GM06990 (cell line): ENCODE measurements at regions not wholly inside any gene's neighbourhood (a gene's known extent, or its start where the extent isn't known, plus 50 kb on each side); places are given as distances from the start of the nearest gene placed in this dataset.
"Not testable (repeated sequence)": the region's sequence is repeated elsewhere in the genome, so short reads cannot be mapped to it uniquely, and the experiment has no call there.

Source experiments
- DNase-seq: peaks from one replicate; pipeline ENCODE4 v3.0.0-alpha.2; 2011; ENCODE audit not compliant: insufficient read length; ENCODE audit errors: extremely low read depth
- H3K27me3 ChIP-seq: replicated peaks from 2 replicates; pipeline ENCODE4 v1.6.0; 2011; ENCODE audit warnings: low read length; ENCODE audit not compliant: control insufficient read depth, insufficient read depth
- H3K36me3 ChIP-seq: 2 replicates; pipeline ENCODE4 v1.5.1; 2011; ENCODE audit warnings: low read length; ENCODE audit not compliant: control insufficient read depth, insufficient read depth
- H3K4me3 ChIP-seq: replicated peaks from 2 replicates; pipeline ENCODE4 v1.5.1; 2011; ENCODE audit warnings: low read depth, mild to moderate bottlenecking, control low read depth, low read length
- TF ChIP-seq, protein P1 (sequence below): IDR thresholded peaks from 2 replicates; pipeline ENCODE4 v1.5.1; 2011; ENCODE audit warnings: low read length, control low read depth, mild to moderate bottlenecking, inconsistent platforms; ENCODE audit not compliant: insufficient read depth, poor library complexity, severe bottlenecking

DNA sequence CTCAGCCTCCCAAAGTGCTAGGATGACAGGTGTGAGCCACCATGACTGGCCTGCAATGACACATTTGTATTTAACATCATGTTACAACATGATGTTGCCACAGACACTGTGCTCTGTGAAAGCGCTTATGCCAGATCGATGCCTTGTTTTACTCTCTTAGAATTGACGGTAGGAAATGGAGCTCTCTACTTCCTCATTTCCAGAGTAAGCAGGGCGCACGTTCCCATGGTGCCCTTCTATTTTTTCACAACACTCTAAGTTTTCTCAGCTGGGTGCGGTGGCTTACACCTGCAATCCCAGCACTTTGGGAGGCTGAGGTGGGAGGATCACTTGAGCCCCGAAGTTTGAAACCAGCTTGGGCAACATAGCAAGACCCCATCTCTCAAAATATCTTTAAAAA, 60.7 kb upstream of the DHRSX start:
- no peak overlapping the region for H3K4me3 ChIP-seq
- no peak for DNase-seq
- no peaks in the 10 kb centered on the region for H3K27me3 ChIP-seq
- TF ChIP-seq, protein P1, sequence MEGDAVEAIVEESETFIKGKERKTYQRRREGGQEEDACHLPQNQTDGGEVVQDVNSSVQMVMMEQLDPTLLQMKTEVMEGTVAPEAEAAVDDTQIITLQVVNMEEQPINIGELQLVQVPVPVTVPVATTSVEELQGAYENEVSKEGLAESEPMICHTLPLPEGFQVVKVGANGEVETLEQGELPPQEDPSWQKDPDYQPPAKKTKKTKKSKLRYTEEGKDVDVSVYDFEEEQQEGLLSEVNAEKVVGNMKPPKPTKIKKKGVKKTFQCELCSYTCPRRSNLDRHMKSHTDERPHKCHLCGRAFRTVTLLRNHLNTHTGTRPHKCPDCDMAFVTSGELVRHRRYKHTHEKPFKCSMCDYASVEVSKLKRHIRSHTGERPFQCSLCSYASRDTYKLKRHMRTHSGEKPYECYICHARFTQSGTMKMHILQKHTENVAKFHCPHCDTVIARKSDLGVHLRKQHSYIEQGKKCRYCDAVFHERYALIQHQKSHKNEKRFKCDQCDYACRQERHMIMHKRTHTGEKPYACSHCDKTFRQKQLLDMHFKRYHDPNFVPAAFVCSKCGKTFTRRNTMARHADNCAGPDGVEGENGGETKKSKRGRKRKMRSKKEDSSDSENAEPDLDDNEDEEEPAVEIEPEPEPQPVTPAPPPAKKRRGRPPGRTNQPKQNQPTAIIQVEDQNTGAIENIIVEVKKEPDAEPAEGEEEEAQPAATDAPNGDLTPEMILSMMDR: no peak
- H3K36me3 ChIP-seq: no peaks in the 10 kb centered on the region

DNA sequence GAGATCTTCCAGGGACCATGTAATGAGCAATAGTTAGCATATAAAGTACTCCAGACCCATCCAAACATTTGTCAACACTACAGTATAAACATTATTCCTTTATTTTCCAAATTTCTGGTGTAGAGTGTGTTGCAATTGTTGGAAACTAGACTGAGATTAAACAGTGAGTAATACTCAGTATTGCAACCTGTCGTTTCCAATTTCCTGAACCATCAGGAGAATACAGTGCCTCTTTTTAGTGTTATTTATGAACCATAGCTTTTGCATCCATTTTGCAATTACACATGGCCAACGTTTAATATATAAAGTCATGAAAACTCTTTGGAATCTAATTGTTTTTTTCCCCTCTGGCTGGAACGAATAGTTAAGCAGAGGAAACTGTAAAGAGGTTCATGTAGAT, 58.3 kb upstream of the DHRSX start:
- TF ChIP-seq, protein P1: no peak
- H3K27me3 ChIP-seq: no peaks in the 10 kb centered on the region
- DNase-seq: no peak

DNA sequence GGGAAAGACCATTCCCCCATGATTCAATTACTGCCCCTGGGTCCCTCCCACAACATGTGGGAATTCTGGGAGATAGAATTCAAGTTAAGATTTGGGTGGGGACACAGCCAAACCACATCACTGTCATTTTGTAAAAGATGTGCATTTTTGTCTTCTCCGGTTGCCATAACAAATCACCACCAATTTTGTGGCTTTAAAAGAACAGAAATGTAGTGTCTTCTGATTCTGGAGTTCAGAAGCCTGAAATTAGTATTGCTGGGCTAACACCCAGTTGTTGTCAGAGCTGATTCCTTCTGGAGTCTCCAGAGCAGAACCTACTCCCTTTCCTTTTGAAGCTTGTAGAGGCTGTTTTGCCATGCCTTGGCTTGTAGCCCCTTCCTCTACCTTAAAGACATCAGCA, 54.1 kb upstream of the DHRSX start:
- TF ChIP-seq, protein P1: no peak
- H3K36me3 ChIP-seq: no peaks in the 10 kb centered on the region
- H3K4me3 ChIP-seq: no peak overlapping the region
- DNase-seq: no peak
- no peaks in the 10 kb centered on the region for H3K27me3 ChIP-seq

More for the DNA sequence above, 58.3 kb upstream of the DHRSX start:
- H3K4me3 ChIP-seq: no peak overlapping the region
- H3K36me3 ChIP-seq: no peaks in the 10 kb centered on the region

- DNase-seq, H3K4me3 ChIP-seq, H3K27me3 ChIP-seq, H3K36me3 ChIP-seq: not testable (repeated sequence)
Observed at GRCh38 chrX:2554066-2554465, 53.3 kb upstream of the DHRSX start.

DNA sequence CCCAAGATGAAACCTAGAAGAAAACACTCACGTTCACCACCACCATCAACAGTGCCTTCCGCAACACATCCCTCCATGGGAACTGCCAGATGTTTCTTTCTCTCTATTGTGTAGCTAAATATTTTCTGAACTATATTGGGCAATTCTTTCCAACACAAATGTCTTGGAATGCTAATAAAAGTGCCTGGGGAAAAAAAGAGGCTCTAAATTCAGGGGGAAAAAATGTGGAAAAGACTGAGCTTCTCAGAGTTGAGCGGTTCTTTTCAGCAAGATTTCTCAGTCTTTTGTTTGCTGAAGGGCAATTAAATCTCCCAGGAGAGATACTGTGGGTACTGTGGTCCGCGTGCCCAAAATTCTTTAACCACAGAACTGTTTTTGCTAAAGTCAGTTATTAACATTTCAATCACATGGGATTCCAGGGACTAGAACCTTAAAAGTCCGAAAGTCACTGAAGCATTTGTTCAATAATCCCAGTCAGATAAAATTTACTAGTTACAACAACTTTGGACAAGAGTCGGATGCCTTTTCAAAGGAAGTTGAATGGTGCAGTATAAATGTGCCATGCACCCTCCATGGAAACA, 51.9 kb upstream of the DHRSX start:
- Histone ChIP-seq H3K4me3 (no peak overlapping the region), H3K36me3 (no peaks in the 10 kb centered on the region), H3K27me3 (no peaks in the 10 kb centered on the region)
- no peak for DNase-seq
- TF ChIP-seq, protein P1: no peak

GRCh38 chrX:2550328-2551020, 49.7 kb upstream of the DHRSX start:
- no peak for DNase-seq
- TF ChIP-seq, protein P1: no peak
- H3K4me3 ChIP-seq: no peak overlapping the region

More at GRCh38 chrX:2550328-2551020, 49.7 kb upstream of the DHRSX start:
- no peaks in the 10 kb centered on the region for H3K27me3 ChIP-seq
- H3K36me3 ChIP-seq: no peaks in the 10 kb centered on the region
